HG02884 (cell line): ENCODE measurements at regions not wholly inside any gene's neighbourhood (a gene's known extent, or its start where the extent isn't known, plus 50 kb on each side); places are given as distances from the start of the nearest gene placed in this dataset.
"Not testable (repeated sequence)": the region's sequence is repeated elsewhere in the genome, so short reads cannot be mapped to it uniquely, and the experiment has no call there.

Experiments used
- ATAC-seq: cut with Tn5 transposase; IDR thresholded peaks from one replicate; pipeline ENCODE4 v1.9.1; 2021; ENCODE audit warnings: mild to moderate bottlenecking, moderate library complexity; ENCODE audit not compliant: unreplicated experiment

GRCh38 chr12:91702843-91703425 lies 442.7 kb downstream of the BTG1 start:
- ATAC-seq = no peak

DNA sequence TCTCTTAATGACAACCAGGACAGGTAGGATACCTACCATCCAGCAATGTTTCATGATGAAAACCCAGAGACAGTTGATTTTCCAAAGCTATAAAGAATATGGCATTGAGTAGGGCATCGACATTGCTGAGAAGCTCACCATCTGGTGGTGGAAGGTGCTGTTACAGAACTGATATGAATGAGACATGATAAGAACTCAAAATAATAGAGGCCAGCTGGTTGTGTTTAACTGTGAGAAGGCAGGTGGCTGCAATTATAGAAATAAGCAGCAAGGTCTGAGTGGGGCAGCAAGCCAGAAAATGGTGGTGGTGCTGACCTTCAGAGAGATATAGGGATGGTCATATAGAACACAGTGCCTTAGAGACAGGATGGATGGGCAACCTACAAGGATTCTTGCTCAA lies 449.7 kb downstream of the BTG1 start:
- no peak for ATAC-seq

DNA sequence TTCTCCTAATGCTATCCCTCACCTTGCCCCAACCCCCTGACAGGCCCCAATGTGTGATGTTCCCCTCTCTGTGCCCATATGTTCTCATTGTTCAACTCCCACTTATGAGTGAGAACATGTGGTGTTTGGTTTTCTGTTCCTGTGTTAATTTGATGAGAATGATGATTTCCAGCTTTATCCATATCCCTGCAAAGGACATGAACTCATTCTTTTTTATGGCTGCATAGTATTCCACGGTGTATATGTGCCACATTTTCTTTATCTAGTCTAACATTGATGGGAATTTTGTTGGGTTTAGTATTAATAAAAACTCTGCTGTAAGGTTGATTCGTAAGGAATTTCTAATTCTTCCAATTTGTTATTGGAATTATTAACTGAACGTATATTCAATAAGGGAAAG lies 450.2 kb downstream of the BTG1 start:
- ATAC-seq = not testable (repeated sequence)

- no peak for ATAC-seq
Observed at GRCh38 chr12:91690531-91690930, 455.1 kb downstream of the BTG1 start.

DNA sequence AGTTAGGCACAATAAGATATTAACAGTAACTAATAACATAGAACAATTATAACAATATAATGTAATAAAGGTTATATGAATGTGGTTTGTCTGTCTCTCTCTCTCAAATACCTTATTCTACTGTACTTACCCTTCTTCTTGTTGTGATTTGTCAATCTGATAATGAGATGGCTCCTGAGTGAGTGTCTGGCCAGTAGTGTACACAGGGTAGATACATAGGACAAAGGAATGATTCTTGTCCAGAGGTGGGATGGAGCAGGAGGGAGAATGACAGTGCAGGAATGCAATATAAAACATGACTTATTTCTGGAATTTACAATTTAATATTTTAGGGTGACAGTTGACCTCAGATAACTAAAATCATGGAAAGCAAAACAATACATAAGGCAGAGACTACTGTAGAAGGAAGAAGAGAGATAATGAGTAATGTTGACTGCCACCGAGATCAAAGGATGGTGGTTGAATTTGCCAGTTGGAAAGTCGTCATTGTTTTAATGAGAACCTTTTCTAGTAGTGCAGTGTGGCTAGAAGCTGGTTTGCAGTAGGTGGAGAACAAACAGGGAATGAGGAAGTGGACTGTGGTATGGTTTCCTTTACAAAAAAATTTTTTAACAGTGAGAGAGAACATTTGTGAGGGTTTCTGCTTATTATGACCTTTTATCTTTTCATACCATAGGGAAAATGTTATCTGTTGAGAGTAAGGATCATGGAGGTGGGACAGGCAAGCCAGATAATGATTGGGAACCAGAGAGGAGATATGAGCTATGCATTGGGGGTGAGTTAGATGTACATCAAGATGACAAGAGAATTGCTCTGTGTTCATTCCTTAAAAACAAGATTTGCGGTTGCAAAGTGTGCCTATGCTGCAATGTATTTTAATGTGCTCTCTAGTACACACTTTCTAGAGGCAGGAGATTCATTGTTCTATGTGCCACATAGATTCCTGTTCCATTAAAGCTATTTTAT lies 458.3 kb downstream of the BTG1 start:
- peak; percentile 46 for ATAC-seq

- ATAC-seq = no peak
Observed at GRCh38 chr12:91685917-91686316, 459.7 kb downstream of the BTG1 start.

DNA sequence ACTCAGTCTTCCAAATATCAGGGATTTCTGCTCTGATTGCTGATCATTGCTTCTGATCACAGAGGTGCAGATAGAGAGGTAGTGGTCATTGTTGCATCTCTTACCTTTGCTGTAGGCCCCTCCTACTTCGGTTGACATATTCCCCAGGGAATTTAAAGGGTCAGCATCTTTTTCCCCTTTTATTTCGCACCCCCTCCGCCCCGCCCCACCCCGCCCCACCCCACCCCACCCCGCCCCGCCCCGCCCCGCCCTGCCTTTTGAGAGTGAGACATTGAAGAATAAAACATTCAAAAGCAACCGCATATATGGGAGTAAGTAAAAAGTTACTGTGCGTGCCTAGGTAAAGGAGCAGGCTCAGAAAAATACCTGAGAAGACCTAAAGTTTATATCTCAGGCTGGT lies 463.9 kb downstream of the BTG1 start:
- no peak for ATAC-seq

- no peak for ATAC-seq
Observed at GRCh38 chr12:91680864-91681263, 464.8 kb downstream of the BTG1 start.

DNA sequence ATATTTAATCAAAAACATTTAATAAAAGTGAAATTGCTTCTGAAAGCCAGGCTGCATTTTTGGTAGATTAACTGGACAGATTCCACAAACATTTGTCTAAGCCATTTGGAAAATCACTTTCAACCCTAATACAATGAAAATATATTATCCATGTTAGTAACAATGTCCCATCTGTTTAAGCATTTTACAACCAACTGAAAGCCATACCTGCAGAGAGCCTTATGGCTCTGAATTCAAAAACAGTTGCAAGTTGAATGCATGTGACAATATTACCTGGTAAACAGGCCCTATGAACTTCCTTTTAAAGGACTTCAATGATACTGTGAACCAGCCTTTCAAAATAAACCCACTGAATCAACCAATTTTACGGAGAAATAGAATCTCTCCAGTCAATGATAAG lies 468.1 kb downstream of the BTG1 start:
- no peak for ATAC-seq

DNA sequence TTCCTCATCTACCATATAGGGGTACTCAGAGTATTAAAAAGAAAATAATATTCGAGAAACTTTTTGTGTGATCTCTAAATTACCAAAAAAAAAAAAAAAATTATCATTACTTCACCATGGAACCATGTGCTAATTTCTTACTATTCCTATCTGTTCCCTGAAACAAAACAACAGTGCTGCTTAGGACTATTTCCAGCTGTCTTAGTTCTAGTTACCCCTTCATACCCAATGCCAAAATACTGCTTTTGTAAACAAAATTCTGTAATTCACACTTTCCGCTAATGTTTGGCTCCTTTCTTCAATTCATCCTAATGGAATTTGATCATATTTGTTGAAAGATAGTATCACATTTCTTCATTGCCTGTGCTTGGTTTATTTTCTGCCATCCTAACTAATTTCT lies 470.2 kb downstream of the BTG1 start:
- no peak for ATAC-seq

- no peak for ATAC-seq
Observed at GRCh38 chr12:91672130-91672529, 473.5 kb downstream of the BTG1 start.

DNA sequence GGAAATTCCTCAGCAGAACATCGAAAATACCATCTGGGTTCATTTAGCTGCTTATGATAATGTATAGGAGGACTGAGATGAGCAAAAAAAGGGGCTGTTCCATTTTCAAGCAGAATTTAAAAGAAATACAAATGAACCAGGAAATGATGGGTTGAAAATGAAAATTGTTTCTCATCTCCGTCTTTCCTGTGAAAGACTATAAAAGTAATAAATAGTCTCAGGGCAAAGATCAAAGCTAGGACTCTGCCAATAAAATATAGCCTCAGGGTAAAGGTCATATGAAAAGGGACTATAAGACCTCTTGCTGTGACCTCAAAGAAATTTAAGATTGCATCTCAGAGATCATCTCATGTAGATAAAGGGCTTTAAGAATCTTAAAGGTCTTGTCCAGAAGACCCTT lies 478.0 kb downstream of the BTG1 start:
- no peak for ATAC-seq

DNA sequence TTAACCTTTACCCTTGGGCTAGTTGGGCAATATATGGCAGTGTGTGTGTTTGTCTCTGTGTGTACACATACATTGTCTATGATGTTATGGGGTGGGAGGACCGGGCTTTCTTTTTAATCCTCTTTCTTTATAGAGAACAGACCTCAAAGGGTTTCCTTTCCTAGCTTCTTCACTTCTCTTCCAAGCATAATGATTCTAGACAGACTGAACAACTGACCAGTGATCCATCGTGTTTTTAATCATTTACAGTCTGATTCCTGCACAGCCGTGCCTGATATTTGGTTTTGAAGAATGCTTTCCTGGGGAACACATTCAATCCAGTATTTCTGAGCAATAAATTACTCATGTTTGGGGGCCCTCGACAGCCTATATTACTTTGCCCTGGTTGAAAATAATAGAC lies 481.1 kb upstream of the DCN start:
- ATAC-seq = no peak

DNA sequence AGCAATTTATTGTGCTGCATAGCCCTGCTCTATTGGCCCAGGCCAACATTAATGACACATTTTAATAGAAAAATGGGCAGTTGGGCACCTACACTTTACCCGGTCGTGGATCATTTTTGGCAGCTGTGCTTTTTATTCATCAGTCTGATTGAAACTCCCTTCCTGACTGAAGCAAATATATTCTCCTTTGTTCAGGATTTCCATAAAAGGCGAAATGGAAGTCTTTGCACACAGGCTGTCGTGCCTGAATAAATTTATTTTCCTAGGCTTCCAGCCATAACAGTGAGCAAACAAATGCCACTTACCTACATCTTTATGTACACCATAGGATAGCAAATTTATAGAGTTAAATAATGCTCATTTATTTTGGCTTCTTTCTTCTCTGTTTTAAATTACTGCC lies 480.7 kb upstream of the DCN start:
- ATAC-seq = no peak

DNA sequence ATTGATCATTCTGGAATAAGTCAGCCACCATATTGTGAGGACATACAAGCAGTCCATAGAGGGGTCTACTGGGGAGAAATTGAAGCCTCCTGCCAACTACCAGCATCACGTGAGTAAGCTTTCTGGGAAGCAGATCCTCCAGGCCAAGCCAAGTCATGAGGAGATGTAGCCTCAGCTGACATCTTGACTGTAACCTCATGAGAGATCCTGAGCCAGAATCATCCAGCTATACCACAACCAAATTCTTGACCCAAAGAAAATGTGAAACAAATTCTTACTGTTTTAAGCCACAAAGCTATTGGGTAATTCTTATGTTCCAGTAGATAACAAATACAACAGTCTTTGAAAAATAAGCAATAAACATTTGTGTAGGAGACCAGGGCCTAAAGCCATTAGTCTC lies 479.4 kb upstream of the DCN start:
- no peak for ATAC-seq

GRCh38 chr12:91657032-91657431 lies 474.4 kb upstream of the DCN start:
- no peak for ATAC-seq

DNA sequence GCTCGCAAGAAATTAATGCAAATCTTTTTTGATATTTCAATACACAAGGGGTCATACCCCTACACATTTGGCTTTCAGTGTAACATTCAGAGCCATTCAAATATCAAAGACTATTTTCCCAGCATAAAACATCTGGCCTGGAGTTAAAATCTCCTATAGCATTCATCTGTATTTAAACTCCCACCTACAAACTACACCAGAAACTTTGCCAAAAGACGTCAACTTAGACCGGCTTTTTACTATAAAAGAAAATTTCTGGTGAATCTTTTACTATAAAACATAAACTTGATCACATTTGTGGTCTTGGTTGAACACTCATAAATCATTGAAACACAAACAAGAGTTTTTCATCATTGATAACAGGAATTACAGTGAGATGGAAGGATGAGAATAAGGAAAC lies 473.3 kb upstream of the DCN start:
- no peak for ATAC-seq

DNA sequence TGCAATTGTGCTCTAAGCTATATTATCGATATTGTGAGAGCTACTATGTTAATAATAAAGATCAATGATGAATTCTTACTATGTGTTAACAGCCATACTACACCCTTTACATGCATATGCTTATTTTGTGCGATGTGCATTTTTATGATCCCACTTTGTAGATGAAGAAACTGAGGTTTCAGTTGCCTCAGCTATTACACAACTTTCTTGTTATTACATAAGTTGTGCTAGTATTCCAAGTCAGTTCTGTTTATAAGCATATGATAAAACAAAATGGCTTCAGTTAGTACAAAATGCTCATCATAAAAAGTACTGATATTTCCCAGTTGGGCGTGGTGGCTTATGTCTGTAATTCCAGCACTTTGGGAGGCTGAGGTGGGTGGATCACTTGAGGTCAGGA lies 471.5 kb upstream of the DCN start:
- no peak for ATAC-seq

DNA sequence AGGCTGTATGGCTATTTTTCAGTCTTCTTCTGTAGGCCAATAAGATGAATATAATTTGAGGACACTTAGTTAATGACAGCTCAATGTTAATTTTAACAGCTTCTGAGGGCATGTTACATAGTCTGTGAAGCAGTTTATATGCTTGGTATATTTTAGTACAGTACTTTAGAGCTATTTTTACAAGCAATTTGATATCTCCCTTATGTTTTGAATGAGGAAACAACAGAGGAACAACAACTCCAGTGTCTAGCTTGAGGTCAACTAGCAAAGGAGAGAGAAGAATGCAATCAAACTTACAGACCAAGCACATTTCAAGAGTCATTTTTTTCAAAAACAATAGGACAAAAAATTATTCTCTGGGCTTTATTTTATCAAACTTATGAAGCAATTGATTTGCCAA lies 469.1 kb upstream of the DCN start:
- ATAC-seq = no peak

DNA sequence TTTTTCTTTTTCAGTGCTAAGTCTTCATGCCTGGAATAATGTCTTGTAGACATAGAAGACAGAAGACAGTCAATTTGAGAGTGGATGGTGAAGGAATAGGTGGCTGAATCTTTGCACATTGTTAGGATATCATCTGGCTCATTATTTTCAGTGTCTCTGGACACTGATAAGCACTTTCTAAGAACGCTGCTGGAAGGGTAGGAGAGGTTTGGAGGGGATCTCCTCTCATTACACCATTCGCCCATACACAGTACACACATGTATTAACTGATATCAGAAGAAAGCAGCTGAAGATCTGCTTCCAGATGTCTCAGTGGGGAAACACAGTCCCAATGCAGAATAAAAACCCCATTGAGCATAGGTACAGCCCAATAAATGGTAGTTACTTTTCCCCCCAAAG lies 461.1 kb upstream of the DCN start:
- ATAC-seq = no peak

DNA sequence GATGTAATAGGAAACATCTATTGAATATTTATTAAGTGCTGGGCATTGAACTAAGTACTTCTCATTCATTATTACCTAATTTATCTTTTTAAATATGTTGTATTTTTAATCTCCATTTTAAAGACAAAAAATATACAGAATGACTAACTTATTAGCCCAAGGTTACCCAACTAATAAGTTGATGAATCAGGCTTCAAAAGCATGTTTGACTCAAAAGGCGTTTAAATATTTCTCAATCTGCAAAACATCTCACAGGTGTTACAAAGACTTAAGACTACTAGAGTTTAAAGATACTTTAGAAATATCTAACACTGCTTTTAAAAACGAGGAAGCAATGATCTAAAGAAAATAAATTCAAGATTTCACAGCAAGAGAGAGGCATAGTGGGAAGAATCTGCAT lies 457.4 kb upstream of the DCN start:
- ATAC-seq = no peak

DNA sequence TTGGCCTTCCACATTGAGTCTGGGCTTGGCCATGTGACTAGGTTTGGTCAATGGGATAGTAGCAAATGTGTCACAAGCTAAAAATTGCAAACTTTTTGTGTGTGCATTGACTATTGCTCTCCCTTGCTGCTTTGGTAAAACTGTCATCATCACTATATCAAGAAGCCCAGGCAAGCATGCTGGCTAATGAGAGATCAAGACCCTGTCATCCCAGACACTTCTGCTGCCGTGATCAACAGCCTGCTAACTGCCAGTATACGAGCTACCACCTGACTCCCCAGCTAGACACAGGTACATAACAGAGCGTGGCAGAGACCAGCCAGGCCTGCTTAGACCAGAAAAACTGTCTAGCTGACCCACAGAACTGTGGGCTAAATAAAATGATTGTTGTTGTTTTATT lies 456.7 kb upstream of the DCN start:
- no peak for ATAC-seq
